HG03442 (cell line): ENCODE measurements at regions not wholly inside any gene's neighbourhood (a gene's known extent, or its start where the extent isn't known, plus 50 kb on each side); places are given as distances from the start of the nearest gene placed in this dataset.
A peak's percentile ranks its signal among the peaks of the same experiment; 100 is the strongest.
"Not testable (repeated sequence)": the region's sequence is repeated elsewhere in the genome, so short reads cannot be mapped to it uniquely, and the experiment has no call there.

Experiments used
- ATAC-seq: cut with Tn5 transposase; IDR thresholded peaks from one replicate; pipeline ENCODE4 v1.9.1; 2021; ENCODE audit warnings: mild to moderate bottlenecking, moderate library complexity; ENCODE audit not compliant: unreplicated experiment

DNA sequence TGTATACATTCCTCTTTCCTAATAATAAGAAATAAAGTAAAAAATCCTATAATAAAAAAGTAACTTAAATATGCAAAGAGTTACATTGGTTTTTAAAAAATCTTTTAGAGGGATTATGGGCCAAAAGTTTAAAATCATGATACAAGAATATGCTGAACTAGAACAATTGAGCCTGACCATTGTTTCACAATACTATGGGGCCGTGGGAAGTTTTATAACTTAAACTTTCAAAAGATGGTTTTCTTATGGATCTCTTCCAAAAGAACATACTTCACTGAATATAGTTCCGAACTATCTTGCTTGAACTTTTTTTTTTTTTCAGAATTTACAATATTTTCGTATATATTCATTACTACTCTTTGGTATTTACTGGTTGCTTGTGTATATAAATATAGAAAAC lies 97.6 kb downstream of the NFKBIZ start:
- ATAC-seq = no peak

DNA sequence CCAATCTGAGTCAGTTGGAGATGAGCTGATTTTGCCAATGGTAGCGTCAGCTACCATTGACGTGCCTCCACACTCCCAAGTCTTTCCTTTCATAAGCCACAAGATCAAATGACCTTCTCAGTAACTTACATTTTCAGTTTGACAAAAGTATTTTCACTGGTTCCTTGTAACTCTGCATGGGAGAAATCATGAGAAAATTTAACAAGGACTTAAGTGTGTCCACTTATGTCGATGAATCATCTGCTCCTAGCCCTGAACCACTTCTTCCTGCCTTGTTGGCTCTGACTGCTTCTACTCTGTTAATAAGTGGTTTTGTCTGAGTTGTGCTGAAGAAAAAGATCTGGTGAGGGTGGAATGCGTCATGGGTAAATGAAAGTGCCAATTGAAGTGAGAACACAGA lies 101.2 kb downstream of the NFKBIZ start:
- ATAC-seq = peak; percentile 86

DNA sequence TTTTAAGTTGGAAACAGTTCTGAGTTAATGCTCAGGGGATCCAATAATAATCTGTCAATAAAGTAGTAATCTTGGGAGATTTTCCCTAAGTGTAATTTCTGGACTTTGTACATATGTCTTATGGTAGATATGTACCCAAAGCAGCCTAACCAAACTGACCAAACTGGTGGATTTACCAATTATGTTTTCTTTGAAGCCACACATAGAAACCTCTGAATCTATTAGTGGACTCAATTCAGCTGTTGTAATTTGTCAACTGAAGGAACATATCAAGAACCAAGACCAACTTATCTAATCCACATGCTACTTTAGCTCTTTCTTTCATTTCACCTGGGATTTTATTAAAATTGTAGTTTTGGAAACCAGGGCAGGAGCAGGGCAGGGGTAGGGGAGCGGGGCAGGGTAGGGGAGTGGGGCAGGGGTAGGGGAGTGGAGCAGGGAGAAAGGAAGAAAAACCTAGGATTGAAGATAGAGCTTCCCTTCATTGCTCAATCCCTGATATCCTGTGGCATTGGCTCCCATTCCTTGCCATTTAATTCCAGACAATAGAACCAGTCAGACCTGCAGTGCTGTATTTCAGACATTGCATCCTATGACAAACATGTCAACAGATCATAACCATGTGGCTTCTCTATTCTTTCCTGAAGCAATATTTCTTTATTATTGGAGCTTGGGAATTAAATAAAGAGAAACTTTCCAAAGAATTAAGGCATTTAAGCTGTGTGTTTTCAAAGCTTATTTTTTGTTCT lies 101.8 kb downstream of the NFKBIZ start:
- no peak for ATAC-seq

DNA sequence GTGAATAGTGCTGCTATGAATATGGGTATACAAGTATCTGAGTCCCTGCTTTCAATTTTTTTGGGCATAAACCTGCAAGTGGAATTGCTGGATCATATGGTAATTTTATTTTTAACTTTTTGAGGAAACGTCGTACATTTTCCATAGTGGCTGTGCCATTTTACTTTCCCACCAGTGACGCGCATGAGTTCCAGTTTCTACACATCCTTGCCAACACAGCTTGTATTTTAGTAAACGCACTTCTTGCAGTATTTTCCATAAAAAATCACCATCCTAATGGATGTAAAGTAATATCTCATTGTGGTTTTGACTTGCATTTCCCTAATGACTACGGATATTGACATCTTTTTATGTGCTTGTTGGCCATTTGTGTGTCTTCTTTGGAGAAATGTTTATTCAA lies 105.0 kb downstream of the NFKBIZ start:
- no peak for ATAC-seq

DNA sequence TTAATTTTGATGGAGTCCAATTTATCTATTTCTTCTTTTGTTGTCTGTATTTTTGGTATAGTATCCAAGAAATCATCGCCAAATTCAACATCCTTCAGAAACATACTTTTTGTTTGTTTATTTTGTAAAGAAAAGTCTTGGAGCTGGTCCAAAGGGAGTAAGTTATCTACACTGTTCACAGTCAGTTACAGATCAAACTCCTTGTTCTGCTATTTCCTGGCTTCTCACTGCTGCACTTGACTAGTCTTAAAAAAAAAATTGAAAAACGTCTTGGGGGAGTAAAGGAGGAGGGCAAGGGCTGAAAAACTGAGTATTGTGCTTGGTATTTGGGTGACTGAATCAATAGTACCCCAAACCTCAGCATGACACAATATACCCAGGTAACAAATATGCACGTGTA lies 105.6 kb downstream of the NFKBIZ start:
- ATAC-seq = no peak

DNA sequence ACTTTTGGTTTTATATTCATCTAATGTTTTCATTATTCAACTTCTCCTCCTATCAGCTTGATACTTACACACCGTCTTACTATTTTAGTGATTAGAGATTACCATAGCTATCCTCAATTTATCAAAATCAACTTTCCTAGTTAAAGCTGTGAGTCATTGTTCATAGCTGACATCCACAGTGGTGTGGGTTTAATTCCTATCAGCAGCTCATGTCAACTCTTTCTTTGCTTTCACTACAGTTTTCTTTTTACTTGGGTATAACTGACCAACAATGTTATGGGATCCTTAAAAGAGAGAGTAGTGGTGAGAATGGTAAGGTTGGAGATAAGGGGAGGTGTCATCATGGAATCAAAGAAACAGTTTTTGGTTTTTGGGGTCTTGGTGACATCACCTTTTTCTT lies 112.7 kb downstream of the NFKBIZ start:
- no peak for ATAC-seq

DNA sequence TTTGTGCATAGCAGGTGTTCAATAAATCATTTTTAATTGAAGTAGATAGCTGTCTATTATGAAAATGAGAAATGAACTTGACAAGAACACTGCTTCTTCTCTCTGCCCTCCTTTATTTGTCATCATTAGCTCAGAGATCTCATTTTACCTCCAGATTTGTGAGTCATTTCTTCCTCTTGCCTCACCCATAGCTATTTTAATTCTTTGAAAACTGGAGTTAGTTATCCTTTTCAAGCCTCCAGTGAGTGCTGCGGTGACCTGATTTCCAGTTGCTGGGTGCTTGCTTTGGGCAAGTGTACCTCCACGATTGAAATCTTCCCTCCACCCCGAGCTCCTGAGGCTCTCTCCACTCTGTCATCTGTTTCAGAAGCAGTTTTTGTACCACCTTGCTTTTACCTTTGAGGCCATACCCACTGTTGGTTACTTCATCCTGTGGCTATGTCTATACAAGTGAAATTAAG lies 114.6 kb downstream of the NFKBIZ start:
- ATAC-seq = no peak

DNA sequence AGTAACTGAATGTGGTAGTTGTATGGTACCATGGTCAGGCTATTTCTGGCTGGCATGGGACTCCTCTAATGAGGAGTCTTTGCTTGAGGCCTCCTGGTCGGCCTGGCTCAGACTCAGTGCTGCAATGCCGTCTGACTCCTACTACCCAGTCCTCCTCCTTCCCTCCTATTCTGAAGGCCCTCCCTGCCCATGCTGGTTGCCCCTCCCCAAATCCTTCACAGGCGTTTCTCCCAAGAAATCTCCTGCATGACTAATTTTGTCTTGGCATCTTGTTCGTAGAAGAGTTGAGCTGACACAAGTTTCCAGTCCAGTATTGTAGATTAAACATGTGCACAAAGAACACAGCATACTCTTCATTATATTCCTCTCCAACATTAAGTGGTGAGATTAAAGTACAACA lies 115.5 kb downstream of the NFKBIZ start:
- ATAC-seq = no peak

DNA sequence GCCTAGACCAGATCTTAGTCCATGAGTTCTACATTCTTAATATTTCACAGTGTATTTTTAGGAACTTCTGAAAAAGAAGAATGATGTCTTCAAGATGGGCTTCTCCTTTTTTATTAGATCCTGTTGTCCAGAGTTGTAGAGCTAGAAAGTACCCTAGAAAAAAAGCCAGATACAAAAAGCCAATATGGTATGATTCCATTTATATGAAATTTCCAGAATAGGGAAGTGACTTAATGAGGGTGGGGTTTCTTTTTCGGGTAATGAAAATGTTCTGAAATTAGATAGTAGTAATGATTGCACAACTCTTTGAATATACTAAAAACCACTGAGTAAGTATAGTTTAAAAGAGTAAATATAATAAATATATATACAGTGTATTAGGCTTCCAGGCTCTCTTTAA lies 116.9 kb downstream of the NFKBIZ start:
- ATAC-seq = no peak

DNA sequence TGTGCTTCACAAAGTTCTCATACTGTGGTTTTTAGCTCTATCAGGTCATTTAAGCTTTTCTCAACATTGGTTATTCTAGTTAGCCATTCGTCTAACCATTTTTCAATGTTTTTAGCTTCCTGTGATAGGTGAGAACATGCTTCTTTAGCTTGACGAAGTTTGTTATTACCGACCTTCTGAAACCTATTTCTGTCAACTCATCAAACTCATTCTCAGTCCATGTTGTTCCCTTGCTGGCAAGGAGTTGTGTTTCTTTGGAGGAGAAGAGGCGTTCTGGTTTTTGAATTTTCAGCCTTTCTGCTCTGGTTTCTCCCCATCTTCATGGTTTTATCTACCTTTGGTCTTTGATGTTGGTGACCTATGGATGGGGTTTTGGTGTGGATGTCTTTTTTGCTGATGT lies 120.9 kb downstream of the NFKBIZ start:
- ATAC-seq = no peak

DNA sequence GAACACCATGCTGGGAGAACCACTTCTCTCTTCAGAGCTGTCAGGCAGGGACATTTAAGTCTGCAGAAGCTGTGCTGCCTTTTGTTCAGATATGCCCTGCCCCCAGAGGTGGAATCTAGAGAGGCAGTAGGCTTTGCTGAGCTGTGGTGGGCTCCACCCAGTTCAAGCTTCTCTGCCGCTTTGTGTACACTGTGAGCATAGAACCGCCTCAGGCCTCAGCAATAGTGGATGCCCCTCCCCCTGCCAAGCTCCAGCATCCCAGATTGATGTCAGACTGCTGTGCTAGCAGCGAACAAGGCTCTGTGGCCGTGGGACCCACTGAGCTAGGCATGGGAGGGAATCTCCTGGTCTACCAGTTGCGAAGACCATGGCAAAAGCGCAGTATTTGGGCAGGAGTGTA lies 121.6 kb downstream of the NFKBIZ start:
- ATAC-seq = no peak

DNA sequence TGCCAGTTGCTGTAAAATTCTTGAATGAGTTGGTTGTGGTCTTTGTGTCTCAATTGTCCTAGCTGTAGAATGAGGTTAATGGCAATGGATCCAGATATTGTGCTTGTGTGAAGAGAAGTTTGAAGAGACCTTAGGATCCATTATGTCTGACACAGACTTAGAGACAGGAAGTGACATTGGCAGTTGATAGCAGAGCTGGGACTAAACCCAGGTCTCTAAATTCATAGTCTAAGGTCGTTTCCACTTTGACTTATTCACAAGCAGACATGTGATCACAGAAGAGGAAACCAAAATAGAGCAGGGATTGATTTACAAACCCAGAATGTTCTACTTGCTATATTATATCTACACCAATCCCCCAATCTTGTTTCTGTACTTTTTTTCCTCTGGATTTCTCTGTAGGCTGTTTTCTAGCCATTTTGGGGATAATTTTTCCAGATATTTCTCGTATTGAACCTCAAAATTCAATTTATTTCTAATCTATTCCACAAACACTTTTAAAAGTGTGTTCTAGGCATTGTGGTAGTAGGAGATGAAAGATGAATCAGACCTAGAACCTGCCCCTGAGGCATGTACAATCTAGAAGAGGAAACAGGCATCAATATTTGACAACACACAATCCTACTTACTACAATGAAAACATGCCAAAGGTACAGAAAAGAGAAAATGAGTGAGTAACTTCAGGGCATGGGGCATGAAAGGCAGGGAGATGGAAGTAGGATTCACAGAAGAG lies 123.3 kb downstream of the NFKBIZ start:
- no peak for ATAC-seq

DNA sequence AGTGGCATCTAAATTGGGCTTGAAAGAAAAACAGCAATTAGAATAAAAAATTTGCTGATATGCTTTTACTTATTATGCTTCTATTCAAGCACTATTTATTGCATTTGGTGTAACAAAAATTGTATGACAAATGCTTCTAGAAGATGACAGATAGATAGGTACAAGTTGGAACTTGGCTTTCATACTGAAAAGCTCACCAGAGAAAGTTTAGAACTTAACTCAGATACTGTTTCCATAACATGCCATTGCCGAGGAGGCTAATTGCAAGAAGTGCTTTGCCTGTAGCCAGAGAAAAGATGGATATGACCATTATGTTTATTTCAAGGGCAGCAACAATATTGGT lies 123.8 kb downstream of the NFKBIZ start:
- ATAC-seq = no peak

DNA sequence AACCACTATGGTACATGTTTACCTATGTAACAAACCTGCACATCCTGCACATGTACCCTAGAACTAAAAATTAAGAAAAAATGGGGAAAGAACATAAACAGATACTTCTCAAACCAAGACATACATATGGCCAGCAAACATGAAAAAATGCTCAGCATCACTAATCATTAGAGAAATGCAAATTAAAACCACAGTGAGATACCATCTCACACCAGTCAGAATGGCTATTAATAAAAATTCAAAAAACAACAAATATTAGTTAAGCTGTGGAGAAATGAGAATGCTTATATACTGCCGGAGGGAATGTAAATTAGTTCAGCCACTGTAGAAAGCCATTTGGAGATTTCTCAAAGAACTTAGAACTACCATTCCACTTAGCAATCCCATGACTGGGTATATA lies 126.1 kb downstream of the NFKBIZ start:
- ATAC-seq = not testable (repeated sequence)

DNA sequence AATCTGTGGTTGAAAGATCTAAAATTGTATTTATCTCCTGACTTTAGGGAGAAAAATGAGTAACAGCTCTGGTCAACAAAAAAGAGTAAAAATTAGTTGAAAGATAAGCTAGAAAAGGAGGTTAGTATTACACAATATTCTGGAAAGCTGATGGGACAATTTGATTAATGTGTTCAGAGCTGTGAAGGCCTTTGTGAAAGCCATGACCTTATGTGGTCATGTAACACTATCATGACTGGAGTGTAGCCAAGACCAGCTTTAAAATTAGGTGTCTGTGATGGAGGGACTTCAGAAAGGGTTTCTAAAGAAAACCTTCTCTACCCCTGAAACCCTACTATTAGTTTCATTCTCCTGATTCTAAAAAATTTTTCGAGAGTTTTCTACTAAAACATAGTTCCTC lies 127.2 kb downstream of the NFKBIZ start:
- peak; percentile 92 for ATAC-seq

DNA sequence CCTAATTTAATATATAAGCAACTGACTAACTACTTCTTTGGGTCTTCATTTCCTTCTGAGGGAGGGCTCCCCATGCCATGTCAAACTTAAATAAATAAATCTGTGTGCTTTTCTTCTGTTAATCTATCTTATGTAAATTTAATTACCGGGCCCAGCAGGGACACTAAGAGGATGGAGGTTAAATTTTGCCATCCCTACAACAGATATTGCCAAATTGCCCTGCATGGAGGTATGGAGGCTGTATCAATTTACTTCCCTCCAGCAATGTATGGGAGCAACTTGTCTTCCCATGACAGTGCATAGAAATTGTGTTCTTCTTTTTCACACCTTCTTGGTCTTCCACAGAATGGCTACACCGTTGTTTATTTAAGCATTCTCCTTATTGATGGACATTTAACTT lies 129.0 kb downstream of the NFKBIZ start:
- ATAC-seq = no peak

DNA sequence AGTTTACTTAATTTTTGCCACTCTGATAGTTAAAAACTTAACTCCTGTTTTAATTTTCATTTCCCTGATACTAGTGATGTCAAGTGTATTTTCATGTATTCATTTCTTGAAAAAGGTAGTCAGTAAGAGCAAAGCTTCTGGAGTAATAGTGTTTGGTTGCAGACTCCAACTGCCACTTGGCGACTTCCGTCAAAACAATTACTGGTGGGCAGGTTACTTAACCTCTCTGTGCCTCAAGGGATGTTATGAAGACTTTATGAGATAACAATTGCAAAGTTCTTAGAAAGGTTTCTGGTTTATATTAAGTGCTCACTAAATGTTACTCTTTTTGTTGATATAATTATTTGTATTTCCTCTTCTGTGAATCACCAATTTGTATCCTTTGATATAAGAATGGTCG lies 129.7 kb downstream of the NFKBIZ start:
- no peak for ATAC-seq

DNA sequence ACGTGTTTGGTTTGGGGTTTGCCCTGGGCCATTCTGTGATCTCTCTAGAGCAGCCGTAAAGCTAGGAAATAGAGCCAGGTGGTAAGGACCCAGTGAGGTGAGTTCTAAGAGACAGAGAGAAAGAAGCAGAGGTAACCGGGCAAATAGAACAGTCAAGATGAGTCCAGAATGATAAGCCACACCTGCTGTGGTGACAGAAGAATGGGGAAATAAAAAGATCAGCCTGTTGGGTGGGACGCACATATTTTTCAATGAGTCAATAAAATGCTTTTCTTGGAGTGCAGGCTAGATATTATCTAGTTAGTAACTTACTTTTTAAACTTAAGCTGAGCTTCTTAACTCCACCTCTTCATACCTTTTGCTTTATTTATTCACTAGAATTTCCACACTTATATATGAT lies 135.0 kb downstream of the NFKBIZ start:
- no peak for ATAC-seq

DNA sequence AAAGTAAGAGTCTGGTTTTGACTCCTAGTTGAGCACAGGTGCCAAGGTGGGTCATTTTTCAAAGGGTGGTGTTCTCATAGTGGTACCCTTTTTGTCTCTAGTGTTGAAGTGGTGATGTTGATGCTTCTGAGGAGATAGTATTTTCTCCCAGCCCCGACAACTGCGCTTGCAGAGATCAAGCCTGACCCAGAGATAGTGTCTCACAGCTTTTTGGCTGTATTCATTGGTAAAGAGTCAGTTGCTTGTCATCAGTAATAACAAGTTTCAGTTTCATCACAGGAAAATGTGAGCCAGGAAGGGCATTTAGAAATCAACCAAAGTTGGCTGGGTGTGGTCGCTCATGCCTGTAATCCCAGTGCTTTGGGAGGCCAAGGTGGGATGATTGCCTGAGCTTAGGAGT lies 139.3 kb downstream of the NFKBIZ start:
- no peak for ATAC-seq

DNA sequence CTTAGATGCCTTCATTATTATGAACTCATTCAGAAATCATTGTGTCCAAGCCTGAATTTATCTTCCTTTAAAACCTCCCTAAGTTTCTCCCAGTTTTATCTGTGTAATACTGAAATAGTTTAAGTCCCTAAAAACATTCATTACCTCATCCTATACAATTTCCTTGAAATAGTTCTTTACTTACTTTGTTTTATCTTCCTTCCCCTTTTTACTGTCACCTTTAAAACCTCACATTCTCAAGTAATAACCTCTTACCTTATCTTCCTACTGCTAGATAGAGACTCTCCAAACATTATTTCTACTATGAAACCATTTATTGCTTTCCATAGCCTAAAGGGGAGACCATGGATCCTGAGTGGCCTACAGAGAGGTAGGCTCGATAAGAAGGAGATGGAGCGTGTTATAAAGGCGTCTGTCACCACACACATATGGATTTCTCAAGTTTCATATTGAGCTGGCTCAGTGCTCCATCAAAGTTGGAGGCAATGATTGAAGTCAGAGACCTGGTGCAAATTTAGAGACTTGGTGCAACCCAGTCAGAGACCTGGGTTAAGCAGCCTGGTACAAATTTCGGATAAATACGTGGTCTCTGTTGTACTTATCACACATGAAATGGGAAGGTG lies 140.4 kb downstream of the NFKBIZ start:
- no peak for ATAC-seq

DNA sequence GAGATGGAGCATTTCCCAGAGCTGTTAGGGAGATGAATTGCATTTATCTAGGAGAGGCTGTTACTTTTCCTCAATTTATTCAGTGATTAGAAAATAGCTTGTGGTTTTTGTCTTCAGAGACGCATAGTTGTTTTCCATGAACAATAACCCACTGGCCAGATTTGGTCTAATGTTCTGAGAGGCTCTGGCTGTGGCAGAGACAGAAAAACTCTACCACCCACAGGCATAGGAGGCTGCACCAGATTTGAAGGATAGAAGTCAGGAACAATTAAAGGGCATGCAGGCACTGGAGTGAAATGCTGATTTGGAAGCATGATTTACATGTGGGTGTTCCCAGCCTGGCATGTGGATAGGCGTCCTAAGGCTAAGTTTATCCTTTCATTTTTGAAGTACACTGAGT lies 143.5 kb downstream of the NFKBIZ start:
- ATAC-seq = no peak

DNA sequence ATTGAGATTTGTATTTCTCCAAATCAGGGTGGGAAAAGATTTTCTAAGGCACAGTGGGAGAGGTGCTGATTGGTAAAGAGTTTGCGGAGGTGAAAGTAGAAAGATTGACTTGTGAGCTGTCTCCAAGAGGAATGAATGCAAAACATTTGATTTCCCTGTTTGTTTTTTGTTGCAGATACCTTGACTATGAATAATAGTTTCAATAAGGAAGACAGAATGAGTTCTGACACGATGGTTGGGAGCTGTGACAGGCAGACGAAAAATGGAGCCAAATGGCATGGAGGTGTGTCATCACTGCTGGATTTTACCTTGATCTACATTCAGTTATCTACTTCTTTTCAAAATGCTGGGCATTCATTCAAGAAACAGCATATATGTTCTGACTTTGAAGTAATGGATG lies 145.1 kb downstream of the NFKBIZ start:
- ATAC-seq = no peak
